IMR-90 (cell line): ENCODE measurements at regions not wholly inside any gene's neighbourhood (a gene's known extent, or its start where the extent isn't known, plus 50 kb on each side); places are given as distances from the start of the nearest gene placed in this dataset.

Source experiments
- ATAC-seq: fragments of 200-7000 bp; cut with Tn5 transposase; 2 replicates; pipeline ENCODE4 v1.9.1; 2020; ENCODE audit warnings: low read depth, mild to moderate bottlenecking, moderate library complexity
- BruUV-seq: library from RNA; stranded (reverse); fragments of 400-500 nt; replicated peaks from 2 replicates; lab custom pipeline; 2021; lab: Mats Ljungman, UMichigan
- CTCF ChIA-PET: fragments of 300-600 bp; formaldehyde crosslinking; extraction: SDS; loops from one replicate; lab custom pipeline; 2021; ENCODE audit warnings: antibody characterized with exemption; lab: Yijun Ruan, JAX
- POLR2A ChIA-PET: fragments of 300-600 bp; sonication (Branson Sonifier 250); formaldehyde crosslinking; loops from one replicate; lab custom pipeline; 2022; ENCODE audit warnings: antibody characterized with exemption; ENCODE audit not compliant: unreplicated experiment; lab: Charles Lee
- DNase-seq: peaks from one replicate; pipeline ENCODE4 v3.0.0; 2013
- H2AFZ ChIP-seq: replicated peaks from 2 replicates; pipeline ENCODE3; 2013; ENCODE audit warnings: low read length, mild to moderate bottlenecking; ENCODE audit not compliant: poor library complexity
- H2AK5ac ChIP-seq: 2 replicates; pipeline ENCODE4 v1.6.1; 2013; ENCODE audit warnings: low read depth, low read length, inconsistent platforms
- H2AK9ac ChIP-seq: replicated peaks from 2 replicates; pipeline ENCODE3; 2013; ENCODE audit warnings: mild to moderate bottlenecking, low read depth, low read length, moderate library complexity; ENCODE audit not compliant: poor library complexity
- H2BK120ac ChIP-seq: 2 replicates; pipeline ENCODE4 v1.6.1; 2013; ENCODE audit warnings: low read depth, low read length, inconsistent platforms
- H2BK15ac ChIP-seq: 3 replicates; pipeline ENCODE4 v1.6.1; 2013; ENCODE audit warnings: low read depth, low read length, inconsistent platforms
- H2BK20ac ChIP-seq: 2 replicates; pipeline ENCODE4 v1.6.1; 2013; ENCODE audit warnings: low read depth, mild to moderate bottlenecking, inconsistent platforms, low read length, moderate library complexity
- H2BK5ac ChIP-seq: 2 replicates; pipeline ENCODE4 v1.6.1; 2013; ENCODE audit warnings: mild to moderate bottlenecking, low read depth, low read length, inconsistent platforms; ENCODE audit not compliant: poor library complexity, severe bottlenecking
- H3K14ac ChIP-seq: replicated peaks from 2 replicates; pipeline ENCODE4 v1.6.1; 2013; ENCODE audit warnings: low read depth, low read length, inconsistent platforms
- H3K18ac ChIP-seq: 2 replicates; pipeline ENCODE4 v1.6.1; 2013; ENCODE audit warnings: low read depth, low read length, control low read depth
- H3K23ac ChIP-seq: 2 replicates; pipeline ENCODE4 v1.6.1; 2013; ENCODE audit warnings: low read depth, low read length, inconsistent platforms
- H3K27ac ChIP-seq: 2 replicates; pipeline ENCODE4 v1.5.1; 2013; ENCODE audit warnings: mild to moderate bottlenecking, control low read depth, low read length; ENCODE audit not compliant: insufficient read depth
- H3K27me3 ChIP-seq: 2 replicates; pipeline ENCODE4 v1.6.1; 2013; ENCODE audit warnings: low read length; ENCODE audit not compliant: control insufficient read depth, insufficient read depth
- H3K36me3 ChIP-seq: 2 replicates; pipeline ENCODE4 v1.6.1; 2013; ENCODE audit warnings: low read length, mixed read lengths; ENCODE audit not compliant: control insufficient read depth, insufficient read depth
- H3K4ac ChIP-seq: 2 replicates; pipeline ENCODE4 v1.6.1; 2013; ENCODE audit warnings: low read depth, low read length, inconsistent platforms
- H3K4me1 ChIP-seq: 2 replicates; pipeline ENCODE4 v1.6.1; 2013; ENCODE audit warnings: low read length, mixed read lengths; ENCODE audit not compliant: control insufficient read depth, insufficient read depth
- H3K4me2 ChIP-seq: 2 replicates; pipeline ENCODE4 v1.6.1; 2013; ENCODE audit warnings: low read depth, mild to moderate bottlenecking, control low read depth, low read length, moderate library complexity
- H3K4me3 ChIP-seq: 2 replicates; pipeline ENCODE4 v1.5.1; 2013; ENCODE audit warnings: low read depth, mild to moderate bottlenecking, control low read depth, low read length, moderate library complexity; ENCODE audit not compliant: insufficient read depth
- H3K56ac ChIP-seq: 2 replicates; pipeline ENCODE4 v1.6.1; 2013; ENCODE audit warnings: low read length, inconsistent platforms; ENCODE audit not compliant: insufficient read depth; ENCODE audit errors: extremely low read depth
- H3K79me1 ChIP-seq, 2 experiments: 2 replicates each; pipeline ENCODE4 v1.6.1; 2013; ENCODE audit warnings: low read length in 2 of 2, inconsistent platforms in 1 of 2, low read depth in 1 of 2
- H3K9ac ChIP-seq: 2 replicates; pipeline ENCODE4 v1.6.1; 2013; ENCODE audit warnings: low read depth, low read length, control low read depth
- H3K9me1 ChIP-seq: 2 replicates; pipeline ENCODE4 v1.6.1; 2013; ENCODE audit warnings: low read length, inconsistent platforms; ENCODE audit not compliant: insufficient read depth
- H3K9me3 ChIP-seq: 2 replicates; pipeline ENCODE4 v1.6.1; 2013; ENCODE audit warnings: low read length; ENCODE audit not compliant: control insufficient read depth, insufficient read depth
- H4K20me1 ChIP-seq: 2 replicates; pipeline ENCODE4 v1.6.1; 2013; ENCODE audit warnings: low read length, inconsistent platforms; ENCODE audit not compliant: insufficient read depth
- H4K5ac ChIP-seq: 2 replicates; pipeline ENCODE4 v1.6.1; 2013; ENCODE audit warnings: mild to moderate bottlenecking, low read depth, low read length, control low read depth
- H4K8ac ChIP-seq, 2 experiments: 2 replicates each; pipeline ENCODE4 v1.6.1; 2013; ENCODE audit warnings: low read depth in 2 of 2, low read length in 2 of 2, control low read depth in 1 of 2, inconsistent platforms in 1 of 2
- H4K91ac ChIP-seq: 2 replicates; pipeline ENCODE4 v1.6.1; 2013; ENCODE audit warnings: low read depth, low read length, inconsistent platforms; ENCODE audit not compliant: insufficient read depth
- BHLHE40 ChIP-seq: fragments of 150-350 bp; IDR thresholded peaks from 2 replicates; pipeline ENCODE4 v1.6.1; 2016; ENCODE audit warnings: mild to moderate bottlenecking, low read depth, low read length
- CEBPB ChIP-seq: IDR thresholded peaks from 2 replicates; pipeline ENCODE4 v1.6.1; 2012; ENCODE audit warnings: low read depth, low read length, improper control_type of control experiment
- CHD1 ChIP-seq: IDR thresholded peaks from 2 replicates; pipeline ENCODE4 v1.6.1; 2012; ENCODE audit warnings: low read depth, low read length, improper control_type of control experiment
- FOS ChIP-seq: fragments of 150-350 bp; IDR thresholded peaks from 2 replicates; pipeline ENCODE4 v1.6.1; 2016; ENCODE audit warnings: low read depth, low read length
- MAFK ChIP-seq: IDR thresholded peaks from 2 replicates; pipeline ENCODE4 v1.6.1; 2012; ENCODE audit warnings: low read depth, low read length, improper control_type of control experiment
- MAZ ChIP-seq: IDR thresholded peaks from 2 replicates; pipeline ENCODE4 v1.6.1; 2012; ENCODE audit warnings: low read depth, mild to moderate bottlenecking, low read length, improper control_type of control experiment, moderate library complexity, borderline replicate concordance
- MXI1 ChIP-seq: IDR thresholded peaks from 2 replicates; pipeline ENCODE4 v1.6.1; 2012; ENCODE audit warnings: low read depth, mild to moderate bottlenecking, low read length, moderate library complexity, borderline replicate concordance
- NFE2L2 ChIP-seq: fragments of 150-350 bp; IDR thresholded peaks from 2 replicates; pipeline ENCODE4 v1.6.1; 2016; ENCODE audit warnings: low read depth, mild to moderate bottlenecking, low read length
- POLR2A ChIP-seq: IDR thresholded peaks from 2 replicates; pipeline ENCODE4 v1.6.1; 2012; ENCODE audit warnings: mild to moderate bottlenecking, low read depth, low read length
- RAD21 ChIP-seq: IDR thresholded peaks from 2 replicates; pipeline ENCODE4 v1.6.1; 2012; ENCODE audit warnings: low read length, improper control_type of control experiment
- RCOR1 ChIP-seq: IDR thresholded peaks from 2 replicates; pipeline ENCODE4 v1.6.1; 2012; ENCODE audit warnings: mild to moderate bottlenecking, low read length, improper control_type of control experiment; ENCODE audit not compliant: insufficient replicate concordance
- RFX5 ChIP-seq: IDR thresholded peaks from 2 replicates; pipeline ENCODE4 v1.8.0; 2012; ENCODE audit warnings: low read depth, mild to moderate bottlenecking, low read length, moderate library complexity
- SMC3 ChIP-seq: fragments of 150-350 bp; IDR thresholded peaks from 2 replicates; pipeline ENCODE4 v1.6.1; 2016; ENCODE audit warnings: low read depth, mild to moderate bottlenecking, antibody characterized with exemption, low read length, moderate library complexity
- WGBS, 2 experiments: methylation state at CpG; one replicate each; pipeline versions ENCODE4 v1.1.5 to v1.1.7; 2013; ENCODE audit warnings: missing lambda C conversion rate in 2 of 2; ENCODE audit not compliant: insufficient read length in 1 of 2; ENCODE audit errors: extremely low coverage in 2 of 2; 5-methylcytosine and 5-hydroxymethylcytosine counted together
- dilution Hi-C: fragments of 300-500 bp; cut with HindIII; formaldehyde crosslinking; loops from one replicate; pipeline ENCODE4 v1.14.3; 2018; ENCODE audit warnings: low sequenced_read_pairs; ENCODE audit not compliant: unreplicated experiment
- in situ Hi-C: fragments of 300-500 bp; cut with MboI; formaldehyde crosslinking; loops from 3 replicates; pipeline ENCODE4 v1.14.3; 2019; ENCODE audit warnings: low sequenced_read_pairs, inconsistent platforms, mixed read lengths
- intact Hi-C: fragments of 100-400 bp; cut with micrococcal nuclease; formaldehyde crosslinking; loops from 2 replicates; pipeline ENCODE4 v1.10.0; 2022
- TF ChIP-seq, protein P1 (sequence below): conservative IDR thresholded peaks from 2 replicates; pipeline ENCODE4 v1.5.1; 2012; ENCODE audit warnings: mild to moderate bottlenecking, low read depth, low read length, improper control_type of control experiment
- TF ChIP-seq, protein P2 (sequence below): fragments of 150-350 bp; IDR thresholded peaks from 2 replicates; pipeline ENCODE4 v1.6.1; 2016; ENCODE audit warnings: low read depth, mild to moderate bottlenecking, low read length, moderate library complexity, borderline replicate concordance
- TF ChIP-seq, protein P3 (sequence below): fragments of 150-350 bp; IDR thresholded peaks from 2 replicates; pipeline ENCODE4 v1.6.1; 2017; ENCODE audit warnings: mild to moderate bottlenecking, antibody characterized with exemption, low read length, low read depth

- Histone ChIP-seq H2BK120ac (no peak overlapping the region), H4K20me1 (no peaks in the 10 kb centered on the region), H2BK15ac (no peak overlapping the region), H3K4me1 (no peaks in the 10 kb centered on the region), H3K18ac (no peak overlapping the region), H4K91ac (no peak overlapping the region), H3K4ac (no peak overlapping the region), H3K9me1 (no peaks in the 10 kb centered on the region), H3K36me3 (no peaks in the 10 kb centered on the region), H3K23ac (no peak overlapping the region), H3K27ac (no peak overlapping the region), H2AK5ac (no peak overlapping the region), H3K4me2 (no peak overlapping the region), H2AK9ac (no peak overlapping the region), H3K56ac (no peak overlapping the region), H2BK5ac (no peak overlapping the region), H2BK20ac (no peak overlapping the region), H3K79me1 (no peaks in the 10 kb centered on the region), H3K4me3 (no peak overlapping the region), H3K9ac (no peak overlapping the region), H4K5ac (no peak overlapping the region), H3K14ac (no peak overlapping the region), H3K9me3 (peaks cover 3% of the 10 kb centered on the region), H4K8ac (no peak overlapping the region), H3K27me3 (no peaks in the 10 kb centered on the region), H2AFZ (no peak overlapping the region)
- POLR2A ChIA-PET = no interaction called here
- CTCF ChIA-PET = no interaction called here
- DNase-seq = no peak
- ATAC-seq = no peak
- TF ChIP-seq MAFK (no peak), BHLHE40 (no peak), NFE2L2 (no peak), FOS (no peak), MAZ (no peak), CEBPB (no peak), SMC3 (no peak), MXI1 (no peak), RCOR1 (no peak), CHD1 (no peak), RFX5 (no peak), POLR2A (no peak), RAD21 (no peak)
- TF ChIP-seq, protein P1, sequence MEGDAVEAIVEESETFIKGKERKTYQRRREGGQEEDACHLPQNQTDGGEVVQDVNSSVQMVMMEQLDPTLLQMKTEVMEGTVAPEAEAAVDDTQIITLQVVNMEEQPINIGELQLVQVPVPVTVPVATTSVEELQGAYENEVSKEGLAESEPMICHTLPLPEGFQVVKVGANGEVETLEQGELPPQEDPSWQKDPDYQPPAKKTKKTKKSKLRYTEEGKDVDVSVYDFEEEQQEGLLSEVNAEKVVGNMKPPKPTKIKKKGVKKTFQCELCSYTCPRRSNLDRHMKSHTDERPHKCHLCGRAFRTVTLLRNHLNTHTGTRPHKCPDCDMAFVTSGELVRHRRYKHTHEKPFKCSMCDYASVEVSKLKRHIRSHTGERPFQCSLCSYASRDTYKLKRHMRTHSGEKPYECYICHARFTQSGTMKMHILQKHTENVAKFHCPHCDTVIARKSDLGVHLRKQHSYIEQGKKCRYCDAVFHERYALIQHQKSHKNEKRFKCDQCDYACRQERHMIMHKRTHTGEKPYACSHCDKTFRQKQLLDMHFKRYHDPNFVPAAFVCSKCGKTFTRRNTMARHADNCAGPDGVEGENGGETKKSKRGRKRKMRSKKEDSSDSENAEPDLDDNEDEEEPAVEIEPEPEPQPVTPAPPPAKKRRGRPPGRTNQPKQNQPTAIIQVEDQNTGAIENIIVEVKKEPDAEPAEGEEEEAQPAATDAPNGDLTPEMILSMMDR = no peak
- TF ChIP-seq, protein P2, sequence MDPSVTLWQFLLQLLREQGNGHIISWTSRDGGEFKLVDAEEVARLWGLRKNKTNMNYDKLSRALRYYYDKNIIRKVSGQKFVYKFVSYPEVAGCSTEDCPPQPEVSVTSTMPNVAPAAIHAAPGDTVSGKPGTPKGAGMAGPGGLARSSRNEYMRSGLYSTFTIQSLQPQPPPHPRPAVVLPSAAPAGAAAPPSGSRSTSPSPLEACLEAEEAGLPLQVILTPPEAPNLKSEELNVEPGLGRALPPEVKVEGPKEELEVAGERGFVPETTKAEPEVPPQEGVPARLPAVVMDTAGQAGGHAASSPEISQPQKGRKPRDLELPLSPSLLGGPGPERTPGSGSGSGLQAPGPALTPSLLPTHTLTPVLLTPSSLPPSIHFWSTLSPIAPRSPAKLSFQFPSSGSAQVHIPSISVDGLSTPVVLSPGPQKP = no peak
- TF ChIP-seq, protein P3, sequence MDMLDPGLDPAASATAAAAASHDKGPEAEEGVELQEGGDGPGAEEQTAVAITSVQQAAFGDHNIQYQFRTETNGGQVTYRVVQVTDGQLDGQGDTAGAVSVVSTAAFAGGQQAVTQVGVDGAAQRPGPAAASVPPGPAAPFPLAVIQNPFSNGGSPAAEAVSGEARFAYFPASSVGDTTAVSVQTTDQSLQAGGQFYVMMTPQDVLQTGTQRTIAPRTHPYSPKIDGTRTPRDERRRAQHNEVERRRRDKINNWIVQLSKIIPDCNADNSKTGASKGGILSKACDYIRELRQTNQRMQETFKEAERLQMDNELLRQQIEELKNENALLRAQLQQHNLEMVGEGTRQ = no peak
- intact Hi-C loops = no loop called here
- BruUV-seq = no TSS peak
- dilution Hi-C loops = no loop called here
- no CpG with 5 or more reads among the region's 1 CpG for WGBS, 2 experiments
- in situ Hi-C loops = no loop called here
Measured at GRCh38 chr16:62899737-62900136, 863.5 kb upstream of the CDH8 start.
